Ascending aorta (tissue), 2 donors: ENCODE measurements at regions not wholly inside any gene's neighbourhood (a gene's known extent, or its start where the extent isn't known, plus 50 kb on each side); places are given as distances from the start of the nearest gene placed in this dataset.

Experiments
- DNase-seq, 2 donors: peaks; one replicate each; pipeline ENCODE4 v3.0.0-alpha.2; 2019; ENCODE audit warnings: low spot score in 2 of 2
- H3K27ac ChIP-seq, 2 donors: fragments of 200-600 bp; sonication (generic); one replicate each; pipeline ENCODE4 v1.5.1; 2016 to 2017; ENCODE audit warnings: mild to moderate bottlenecking in 1 of 2
- H3K27me3 ChIP-seq: fragments of 200-600 bp; sonication (generic); one replicate; pipeline ENCODE4 v1.5.1; 2017
- H3K36me3 ChIP-seq, 2 donors: fragments of 200-600 bp; sonication (generic); one replicate each; pipeline ENCODE4 v1.5.1; 2016
- H3K4me1 ChIP-seq, 2 donors: fragments of 200-600 bp; sonication (generic); one replicate each; pipeline ENCODE4 v1.5.1; 2016 to 2017; ENCODE audit warnings: mild to moderate bottlenecking in 1 of 2
- H3K4me3 ChIP-seq, 2 donors: fragments of 200-600 bp; sonication (generic); one replicate each; pipeline ENCODE4 v1.5.1; 2016 to 2017; ENCODE audit warnings: mild to moderate bottlenecking in 1 of 2
- H3K9me3 ChIP-seq, 2 donors: fragments of 200-600 bp; sonication (generic); one replicate each; pipeline ENCODE4 v1.5.1; 2016
- intact Hi-C: fragments of 100-400 bp; cut with DNase I; formaldehyde crosslinking; loops from one replicate; pipeline ENCODE4 v1.15.1; 2023
- TF ChIP-seq, protein P1 (sequence below), 3 experiments: fragments of 200-600 bp in 2 of 3; fragments of 450-650 bp in 1 of 3; sonication (generic) in 2 of 3; IDR thresholded peaks; one replicate each; pipeline ENCODE4 v1.5.1; 2016 to 2019; ENCODE audit warnings: antibody characterized with exemption in 3 of 3, mild to moderate bottlenecking in 1 of 3, moderate library complexity in 1 of 3

- Histone ChIP-seq H3K9me3 (no peaks in the 10 kb centered on the region), H3K4me3 (no peak overlapping the region), H3K4me1 (no peaks in the 10 kb centered on the region), H3K36me3 (no peaks in the 10 kb centered on the region), H3K27ac (no peak overlapping the region), H3K27me3 (no peaks in the 10 kb centered on the region)
- TF ChIP-seq, protein P1, sequence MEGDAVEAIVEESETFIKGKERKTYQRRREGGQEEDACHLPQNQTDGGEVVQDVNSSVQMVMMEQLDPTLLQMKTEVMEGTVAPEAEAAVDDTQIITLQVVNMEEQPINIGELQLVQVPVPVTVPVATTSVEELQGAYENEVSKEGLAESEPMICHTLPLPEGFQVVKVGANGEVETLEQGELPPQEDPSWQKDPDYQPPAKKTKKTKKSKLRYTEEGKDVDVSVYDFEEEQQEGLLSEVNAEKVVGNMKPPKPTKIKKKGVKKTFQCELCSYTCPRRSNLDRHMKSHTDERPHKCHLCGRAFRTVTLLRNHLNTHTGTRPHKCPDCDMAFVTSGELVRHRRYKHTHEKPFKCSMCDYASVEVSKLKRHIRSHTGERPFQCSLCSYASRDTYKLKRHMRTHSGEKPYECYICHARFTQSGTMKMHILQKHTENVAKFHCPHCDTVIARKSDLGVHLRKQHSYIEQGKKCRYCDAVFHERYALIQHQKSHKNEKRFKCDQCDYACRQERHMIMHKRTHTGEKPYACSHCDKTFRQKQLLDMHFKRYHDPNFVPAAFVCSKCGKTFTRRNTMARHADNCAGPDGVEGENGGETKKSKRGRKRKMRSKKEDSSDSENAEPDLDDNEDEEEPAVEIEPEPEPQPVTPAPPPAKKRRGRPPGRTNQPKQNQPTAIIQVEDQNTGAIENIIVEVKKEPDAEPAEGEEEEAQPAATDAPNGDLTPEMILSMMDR (IDR thresholded peaks at IDR 0.05), result no peak
- DNase-seq, result no peak
- intact Hi-C loops, result no loop called here
These were observed 211.8 kb upstream of the SOX1 start for GRCh38 chr13:111855191-111855590.

- H3K4me3 ChIP-seq, result no peak overlapping the region
- no peaks in the 10 kb centered on the region for H3K36me3 ChIP-seq
- no peak overlapping the region for H3K27ac ChIP-seq
- no peaks in the 10 kb centered on the region for H3K4me1 ChIP-seq
- no peaks in the 10 kb centered on the region for H3K27me3 ChIP-seq
- H3K9me3 ChIP-seq, result no peaks in the 10 kb centered on the region
- intact Hi-C loops, result no loop called here
- TF ChIP-seq, protein P1 (IDR thresholded peaks at IDR 0.05), result no peak
- DNase-seq, result no peak
These were observed 211.2 kb upstream of the SOX1 start for GRCh38 chr13:111855786-111856185.

GRCh38 chr13:111856571-111856970, 210.4 kb upstream of the SOX1 start:
- Histone ChIP-seq H3K27me3 (no peaks in the 10 kb centered on the region), H3K36me3 (no peaks in the 10 kb centered on the region), H3K27ac (no peak overlapping the region), H3K4me1 (no peaks in the 10 kb centered on the region), H3K4me3 (no peak overlapping the region), H3K9me3 (no peaks in the 10 kb centered on the region)
- intact Hi-C loops, result no loop called here
- TF ChIP-seq, protein P1 (IDR thresholded peaks at IDR 0.05), result no peak
- no peak for DNase-seq

DNA sequence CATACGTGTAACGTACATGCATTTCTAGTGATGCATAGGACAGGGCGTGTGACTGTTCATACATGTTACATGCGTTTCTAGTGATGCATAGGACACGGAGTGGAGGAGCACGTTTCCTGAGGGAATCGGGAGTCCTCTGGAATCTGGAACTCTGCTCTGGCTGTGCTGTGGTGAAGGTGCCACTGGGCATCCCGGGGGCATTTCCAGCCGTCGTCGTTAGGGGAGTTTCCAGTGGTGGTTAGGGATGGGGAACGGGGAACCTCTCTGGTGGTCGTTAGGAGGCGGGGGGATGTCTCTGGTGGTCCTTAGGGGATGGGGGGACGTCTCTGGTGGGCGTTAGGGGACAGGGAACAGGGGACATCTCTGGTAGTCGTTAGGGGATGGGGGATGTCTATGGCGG, 209.6 kb upstream of the SOX1 start:
- intact Hi-C loops, result no loop called here
- H3K36me3 ChIP-seq, result no peaks in the 10 kb centered on the region
- no peak overlapping the region for H3K4me3 ChIP-seq
- H3K9me3 ChIP-seq, result no peaks in the 10 kb centered on the region
- DNase-seq, result no peak
- H3K27me3 ChIP-seq, result no peaks in the 10 kb centered on the region
- H3K27ac ChIP-seq, result no peak overlapping the region
- TF ChIP-seq, protein P1 (IDR thresholded peaks at IDR 0.05), result no peak
- no peaks in the 10 kb centered on the region for H3K4me1 ChIP-seq

DNA sequence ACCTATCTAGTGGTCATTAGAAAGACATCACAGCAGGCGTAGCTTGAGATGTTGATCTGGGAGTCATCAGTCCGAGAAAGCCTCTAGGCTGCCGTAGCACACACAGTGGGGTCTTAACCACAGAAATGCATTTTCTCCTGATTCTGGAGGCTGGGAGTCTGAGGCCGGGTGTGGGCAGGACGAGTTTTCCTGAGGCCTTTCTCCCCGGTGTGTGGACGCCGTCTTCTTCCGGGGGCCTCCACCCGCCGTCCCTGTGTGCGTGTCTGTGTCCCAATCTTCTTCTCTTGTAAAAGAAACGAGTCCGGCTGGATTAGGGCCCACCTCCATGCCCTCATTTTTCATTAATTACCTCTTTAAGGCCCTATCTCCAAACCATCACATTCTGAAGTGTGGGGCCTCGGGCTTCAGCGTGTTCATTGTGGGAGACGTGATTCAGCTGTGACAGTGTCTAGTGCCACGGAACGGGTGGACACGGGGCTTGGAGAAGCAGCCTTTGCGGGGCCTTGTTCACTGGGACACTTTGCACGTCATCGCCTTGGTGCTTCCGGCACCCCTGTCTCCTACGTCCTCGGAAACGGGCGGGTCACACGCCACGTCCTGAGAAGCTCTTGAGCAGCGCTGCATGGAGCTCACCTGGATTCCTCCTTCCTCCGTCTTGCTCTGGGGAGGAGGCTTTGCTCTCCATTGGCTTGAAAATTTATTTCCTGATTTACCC, 208.9 kb upstream of the SOX1 start:
- TF ChIP-seq, protein P1 (IDR thresholded peaks at IDR 0.05), result no peak
- intact Hi-C loops, result no loop called here

GRCh38 chr13:111858571-111858970, 208.4 kb upstream of the SOX1 start:
- H3K4me3 ChIP-seq, result no peak overlapping the region
- TF ChIP-seq, protein P1 (IDR thresholded peaks at IDR 0.05), result no peak
- H3K9me3 ChIP-seq, result no peaks in the 10 kb centered on the region
- no peaks in the 10 kb centered on the region for H3K27me3 ChIP-seq
- no peak overlapping the region for H3K27ac ChIP-seq
- intact Hi-C loops, result no loop called here
- no peaks in the 10 kb centered on the region for H3K4me1 ChIP-seq
- H3K36me3 ChIP-seq, result no peaks in the 10 kb centered on the region
- no peak for DNase-seq

More for the DNA sequence above, 208.9 kb upstream of the SOX1 start:
- no peaks in the 10 kb centered on the region for H3K9me3 ChIP-seq
- no peaks in the 10 kb centered on the region for H3K27me3 ChIP-seq
- no peaks in the 10 kb centered on the region for H3K4me1 ChIP-seq
- H3K36me3 ChIP-seq, result no peaks in the 10 kb centered on the region
- no peak for DNase-seq
- H3K27ac ChIP-seq, result no peak overlapping the region
- H3K4me3 ChIP-seq, result no peak overlapping the region
